ENCODE measurements at regions not wholly inside any gene's neighbourhood (a gene's known extent, or its start where the extent isn't known, plus 50 kb on each side); places are given as distances from the start of the nearest gene placed in this dataset.

DNA sequence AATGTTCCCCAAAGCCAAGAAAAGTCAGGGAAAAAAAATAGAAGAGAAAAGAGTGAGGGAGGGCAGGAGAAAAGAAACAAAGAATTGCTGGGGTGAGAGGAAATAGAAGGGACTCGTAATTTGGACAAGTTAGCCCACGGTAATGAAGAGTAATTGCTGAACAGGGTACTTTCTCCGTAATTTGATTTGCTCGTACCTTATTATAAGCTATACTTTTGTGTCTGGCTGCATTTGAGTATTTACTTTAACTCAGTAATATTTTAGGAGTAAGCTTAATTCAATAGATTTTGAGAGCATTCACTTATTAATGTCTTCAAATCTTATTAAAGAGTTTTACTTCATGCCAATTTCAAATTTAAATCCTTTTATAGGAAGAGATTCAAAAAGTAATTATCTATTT is 527.5 kb downstream of the COL11A1 start:
- no peaks in the 10 kb centered on the region for H3K79me2 ChIP-seq (replicated peaks; ENCODE audit: insufficient read depth, low read length)
- H2AFZ ChIP-seq (ENCODE audit: low read depth, low read length), result no peak overlapping the region
- H3F3A ChIP-seq (ENCODE audit: insufficient read depth, low read length, poor library complexity, severe bottlenecking), result no peaks in the 10 kb centered on the region
- H3K4me2 ChIP-seq (ENCODE audit: low read length), result no peak overlapping the region
- no peaks in the 10 kb centered on the region for H3K9me2 ChIP-seq (ENCODE audit: insufficient read depth, low read length)
- no peak overlapping the region for H3K9ac ChIP-seq (ENCODE audit: low read length)
- no peaks in the 10 kb centered on the region for H4K20me1 ChIP-seq (ENCODE audit: insufficient read depth)
- H3K4me3 ChIP-seq (ENCODE audit: low read length), result no peak overlapping the region
- no peaks in the 10 kb centered on the region for H3K9me3 ChIP-seq (ENCODE audit: low read length)
- no peak overlapping the region for H3K27ac ChIP-seq (ENCODE audit: low read length)
- TF ChIP-seq, protein P1, sequence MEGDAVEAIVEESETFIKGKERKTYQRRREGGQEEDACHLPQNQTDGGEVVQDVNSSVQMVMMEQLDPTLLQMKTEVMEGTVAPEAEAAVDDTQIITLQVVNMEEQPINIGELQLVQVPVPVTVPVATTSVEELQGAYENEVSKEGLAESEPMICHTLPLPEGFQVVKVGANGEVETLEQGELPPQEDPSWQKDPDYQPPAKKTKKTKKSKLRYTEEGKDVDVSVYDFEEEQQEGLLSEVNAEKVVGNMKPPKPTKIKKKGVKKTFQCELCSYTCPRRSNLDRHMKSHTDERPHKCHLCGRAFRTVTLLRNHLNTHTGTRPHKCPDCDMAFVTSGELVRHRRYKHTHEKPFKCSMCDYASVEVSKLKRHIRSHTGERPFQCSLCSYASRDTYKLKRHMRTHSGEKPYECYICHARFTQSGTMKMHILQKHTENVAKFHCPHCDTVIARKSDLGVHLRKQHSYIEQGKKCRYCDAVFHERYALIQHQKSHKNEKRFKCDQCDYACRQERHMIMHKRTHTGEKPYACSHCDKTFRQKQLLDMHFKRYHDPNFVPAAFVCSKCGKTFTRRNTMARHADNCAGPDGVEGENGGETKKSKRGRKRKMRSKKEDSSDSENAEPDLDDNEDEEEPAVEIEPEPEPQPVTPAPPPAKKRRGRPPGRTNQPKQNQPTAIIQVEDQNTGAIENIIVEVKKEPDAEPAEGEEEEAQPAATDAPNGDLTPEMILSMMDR (IDR thresholded peaks at IDR 0.05; ENCODE audit: poor library complexity, severe bottlenecking), result no peak
- TF ChIP-seq, protein P2, sequence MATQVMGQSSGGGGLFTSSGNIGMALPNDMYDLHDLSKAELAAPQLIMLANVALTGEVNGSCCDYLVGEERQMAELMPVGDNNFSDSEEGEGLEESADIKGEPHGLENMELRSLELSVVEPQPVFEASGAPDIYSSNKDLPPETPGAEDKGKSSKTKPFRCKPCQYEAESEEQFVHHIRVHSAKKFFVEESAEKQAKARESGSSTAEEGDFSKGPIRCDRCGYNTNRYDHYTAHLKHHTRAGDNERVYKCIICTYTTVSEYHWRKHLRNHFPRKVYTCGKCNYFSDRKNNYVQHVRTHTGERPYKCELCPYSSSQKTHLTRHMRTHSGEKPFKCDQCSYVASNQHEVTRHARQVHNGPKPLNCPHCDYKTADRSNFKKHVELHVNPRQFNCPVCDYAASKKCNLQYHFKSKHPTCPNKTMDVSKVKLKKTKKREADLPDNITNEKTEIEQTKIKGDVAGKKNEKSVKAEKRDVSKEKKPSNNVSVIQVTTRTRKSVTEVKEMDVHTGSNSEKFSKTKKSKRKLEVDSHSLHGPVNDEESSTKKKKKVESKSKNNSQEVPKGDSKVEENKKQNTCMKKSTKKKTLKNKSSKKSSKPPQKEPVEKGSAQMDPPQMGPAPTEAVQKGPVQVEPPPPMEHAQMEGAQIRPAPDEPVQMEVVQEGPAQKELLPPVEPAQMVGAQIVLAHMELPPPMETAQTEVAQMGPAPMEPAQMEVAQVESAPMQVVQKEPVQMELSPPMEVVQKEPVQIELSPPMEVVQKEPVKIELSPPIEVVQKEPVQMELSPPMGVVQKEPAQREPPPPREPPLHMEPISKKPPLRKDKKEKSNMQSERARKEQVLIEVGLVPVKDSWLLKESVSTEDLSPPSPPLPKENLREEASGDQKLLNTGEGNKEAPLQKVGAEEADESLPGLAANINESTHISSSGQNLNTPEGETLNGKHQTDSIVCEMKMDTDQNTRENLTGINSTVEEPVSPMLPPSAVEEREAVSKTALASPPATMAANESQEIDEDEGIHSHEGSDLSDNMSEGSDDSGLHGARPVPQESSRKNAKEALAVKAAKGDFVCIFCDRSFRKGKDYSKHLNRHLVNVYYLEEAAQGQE (IDR thresholded peaks at IDR 0.05; ENCODE audit: borderline replicate concordance), result no peak
- TF ChIP-seq RAD21 (conservative IDR thresholded peaks at IDR 0.05), result no peak
- TF ChIP-seq TAF1 (IDR thresholded peaks at IDR 0.05; ENCODE audit: low read depth), result no peak
- no peak for TF ChIP-seq POLR2AphosphoS5 (IDR thresholded peaks at IDR 0.05)
- no peak for TF ChIP-seq EP300 (conservative IDR thresholded peaks at IDR 0.05; ENCODE audit: poor library complexity, severe bottlenecking)
- no peak for TF ChIP-seq EZH2 (IDR thresholded peaks at IDR 0.05; ENCODE audit: borderline replicate concordance, insufficient read depth, low read length, poor library complexity, severe bottlenecking)
- no peak for TF ChIP-seq SMC3 (conservative IDR thresholded peaks at IDR 0.05; ENCODE audit: poor library complexity)
- TF ChIP-seq MXI1 (conservative IDR thresholded peaks at IDR 0.05; ENCODE audit: poor library complexity, severe bottlenecking), result no peak
- H3K27me3 ChIP-seq (ENCODE audit: insufficient read depth, low read depth, low read length), result no peaks in the 10 kb centered on the region
- H3K36me3 ChIP-seq (ENCODE audit: insufficient read depth, low read length), result no peaks in the 10 kb centered on the region

DNA sequence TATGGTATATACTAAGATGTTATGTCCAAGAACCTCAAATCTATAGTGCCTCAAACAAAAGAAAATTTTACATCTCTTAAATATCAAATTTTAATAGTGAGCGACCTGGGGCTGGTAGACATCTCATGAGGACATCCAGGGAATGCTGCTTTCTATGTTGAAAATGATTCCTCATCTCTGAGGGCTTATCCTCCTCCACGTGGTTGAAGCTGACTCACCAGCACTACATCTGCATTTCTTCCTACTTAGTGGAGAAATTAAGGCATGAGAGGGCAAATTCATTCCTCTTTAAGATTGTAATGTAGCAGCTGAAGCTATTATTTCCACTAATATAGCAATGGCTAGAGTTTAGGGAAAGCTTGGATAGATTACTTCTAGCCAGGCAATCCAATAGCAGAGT is 529.5 kb downstream of the COL11A1 start:
- Histone ChIP-seq H3K9me3 (ENCODE audit: low read length) (no peaks in the 10 kb centered on the region), H3K27me3 (ENCODE audit: insufficient read depth, low read depth, low read length) (no peaks in the 10 kb centered on the region), H3K9me2 (ENCODE audit: insufficient read depth, low read length) (no peaks in the 10 kb centered on the region), H3K4me2 (ENCODE audit: low read length) (no peak overlapping the region), H3K36me3 (ENCODE audit: insufficient read depth, low read length) (no peaks in the 10 kb centered on the region), H3K79me2 (replicated peaks; ENCODE audit: insufficient read depth, low read length) (no peaks in the 10 kb centered on the region), H3K4me3 (ENCODE audit: low read length) (no peak overlapping the region), H2AFZ (ENCODE audit: low read depth, low read length) (no peak overlapping the region), H3K9ac (ENCODE audit: low read length) (no peak overlapping the region), H3K27ac (ENCODE audit: low read length) (no peak overlapping the region), H3F3A (ENCODE audit: insufficient read depth, low read length, poor library complexity, severe bottlenecking) (no peaks in the 10 kb centered on the region), H4K20me1 (ENCODE audit: insufficient read depth) (no peaks in the 10 kb centered on the region)
- TF ChIP-seq POLR2AphosphoS5 (IDR thresholded peaks at IDR 0.05), result no peak
- no peak for TF ChIP-seq RAD21 (conservative IDR thresholded peaks at IDR 0.05)
- TF ChIP-seq SMC3 (conservative IDR thresholded peaks at IDR 0.05; ENCODE audit: poor library complexity), result no peak
- TF ChIP-seq, protein P2 (IDR thresholded peaks at IDR 0.05; ENCODE audit: borderline replicate concordance), result no peak
- no peak for TF ChIP-seq EZH2 (IDR thresholded peaks at IDR 0.05; ENCODE audit: borderline replicate concordance, insufficient read depth, low read length, poor library complexity, severe bottlenecking)
- TF ChIP-seq MXI1 (conservative IDR thresholded peaks at IDR 0.05; ENCODE audit: poor library complexity, severe bottlenecking), result no peak
- no peak for TF ChIP-seq TAF1 (IDR thresholded peaks at IDR 0.05; ENCODE audit: low read depth)
- TF ChIP-seq, protein P1 (IDR thresholded peaks at IDR 0.05; ENCODE audit: poor library complexity, severe bottlenecking), result no peak
- TF ChIP-seq EP300 (conservative IDR thresholded peaks at IDR 0.05; ENCODE audit: poor library complexity, severe bottlenecking), result no peak

All from neural cell (in vitro differentiated cells).